Right lung (tissue), 2 donors: ENCODE measurements at regions not wholly inside any gene's neighbourhood (a gene's known extent, or its start where the extent isn't known, plus 50 kb on each side); places are given as distances from the start of the nearest gene placed in this dataset.
A peak's percentile ranks its signal among the peaks of the same experiment; 100 is the strongest.
"Not testable (repeated sequence)": the region's sequence is repeated elsewhere in the genome, so short reads cannot be mapped to it uniquely, and the experiment has no call there.

Source experiments
- DNase-seq, 2 donors: peaks; one replicate each; pipeline ENCODE4 v3.0.0-alpha.2; 2013

DNA sequence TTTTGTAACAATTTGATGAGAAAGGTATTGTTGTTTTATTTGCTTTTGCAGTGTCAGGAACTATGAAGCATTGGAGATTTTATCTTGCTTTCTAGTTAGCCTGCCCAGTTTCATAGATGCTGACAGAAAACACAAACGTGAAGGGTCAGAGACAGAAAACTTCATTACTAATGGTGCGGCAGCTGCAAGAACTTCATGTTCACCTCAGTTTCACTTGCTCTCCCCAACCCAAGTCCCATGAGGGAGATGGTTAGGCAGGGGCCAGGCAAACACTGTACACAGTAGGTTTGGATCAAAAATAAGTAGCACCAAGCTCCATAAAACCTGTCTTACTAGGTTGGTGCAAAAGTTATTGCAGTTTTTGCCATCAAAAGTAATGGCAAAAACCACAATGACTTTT, 550.2 kb upstream of the MIR17HG start:
- DNase-seq = no peak

DNA sequence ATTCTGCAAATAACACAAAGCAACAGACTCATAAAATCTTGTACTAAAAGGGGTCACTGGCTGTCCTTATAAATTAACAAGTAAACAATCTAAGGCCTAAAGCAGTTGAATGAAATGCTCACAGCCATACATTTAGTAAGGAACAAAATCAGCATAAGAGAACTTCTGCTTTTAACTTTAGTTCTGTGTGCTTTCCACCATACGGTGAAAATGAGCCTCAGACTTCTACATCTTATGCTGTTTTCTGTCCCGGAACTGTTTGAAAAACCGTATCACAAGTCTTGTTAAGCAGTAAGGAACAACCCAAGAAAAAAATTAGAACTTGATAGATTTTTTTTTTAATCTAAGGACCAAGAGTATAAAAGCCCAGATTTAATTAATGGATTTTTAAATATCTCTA, 549.1 kb upstream of the MIR17HG start:
- no peak for DNase-seq

DNA sequence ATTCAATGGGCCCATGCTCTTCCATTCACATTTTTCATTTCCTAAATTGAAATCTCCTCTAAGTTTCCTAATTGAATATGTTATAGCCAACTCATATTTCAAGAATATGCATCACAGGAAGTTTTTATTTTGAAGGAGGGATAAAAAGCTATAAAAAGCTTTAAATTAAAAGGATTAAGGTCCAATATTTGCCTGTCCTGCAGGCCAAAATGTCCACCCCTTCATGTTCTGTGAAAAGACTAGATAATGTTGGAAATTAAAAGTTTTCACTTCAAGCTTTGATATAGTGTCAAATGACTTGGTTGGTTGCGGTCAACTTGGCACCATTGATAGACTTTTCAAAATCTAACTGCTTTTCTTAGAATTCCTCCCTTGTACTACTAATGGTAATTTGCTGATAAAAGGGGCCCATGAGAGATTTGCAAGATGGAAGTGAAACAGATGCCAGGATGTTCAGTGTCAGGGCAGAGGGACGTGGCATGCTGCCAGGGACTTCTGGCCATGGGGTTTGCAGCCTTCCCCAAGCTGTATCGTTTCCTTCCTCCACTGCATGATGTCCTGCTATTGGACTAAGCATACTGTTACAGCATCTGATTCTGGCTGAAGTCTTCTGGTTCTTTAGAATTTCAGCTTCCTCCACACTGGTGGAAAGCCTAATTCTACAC, 547.3 kb upstream of the MIR17HG start:
- DNase-seq = peak; percentile 62 to 75

DNA sequence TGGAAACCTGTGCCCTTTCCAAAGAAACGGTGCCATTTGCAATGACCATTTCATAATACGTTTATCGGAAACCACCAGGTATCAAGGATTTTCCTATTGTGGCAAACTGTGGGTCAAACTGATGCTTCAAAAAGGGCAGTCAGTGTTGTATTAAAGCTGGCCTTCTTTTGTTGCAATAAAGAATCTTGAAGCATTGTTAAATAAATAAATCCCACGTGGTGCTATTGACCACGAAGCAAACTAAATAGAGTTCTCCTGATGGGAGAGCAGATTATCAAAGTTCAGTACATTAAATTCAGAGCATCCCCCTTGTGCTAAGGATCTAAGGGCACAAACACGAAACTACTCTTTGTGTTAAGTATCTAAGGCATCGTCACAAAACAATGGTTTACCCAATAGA, 545.9 kb upstream of the MIR17HG start:
- no peak for DNase-seq

DNA sequence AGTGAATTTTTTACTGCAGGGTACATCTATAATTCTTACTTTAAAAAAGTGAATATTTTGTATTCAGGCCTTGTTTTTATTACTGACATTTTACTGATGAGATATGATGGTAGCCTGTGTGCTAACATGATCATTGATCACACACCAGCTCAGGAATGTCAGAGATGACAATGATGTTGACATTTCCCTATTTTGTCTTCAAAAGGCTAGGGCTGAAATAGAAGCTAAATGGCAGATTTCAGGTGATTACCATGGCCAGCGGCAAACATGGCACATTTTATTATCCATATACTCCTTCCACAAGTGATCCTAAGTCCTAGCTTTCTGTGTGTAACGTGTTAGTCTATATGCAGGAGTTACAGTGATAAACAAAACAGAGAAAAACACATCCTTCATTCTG, 544.3 kb upstream of the MIR17HG start:
- DNase-seq = no peak

DNA sequence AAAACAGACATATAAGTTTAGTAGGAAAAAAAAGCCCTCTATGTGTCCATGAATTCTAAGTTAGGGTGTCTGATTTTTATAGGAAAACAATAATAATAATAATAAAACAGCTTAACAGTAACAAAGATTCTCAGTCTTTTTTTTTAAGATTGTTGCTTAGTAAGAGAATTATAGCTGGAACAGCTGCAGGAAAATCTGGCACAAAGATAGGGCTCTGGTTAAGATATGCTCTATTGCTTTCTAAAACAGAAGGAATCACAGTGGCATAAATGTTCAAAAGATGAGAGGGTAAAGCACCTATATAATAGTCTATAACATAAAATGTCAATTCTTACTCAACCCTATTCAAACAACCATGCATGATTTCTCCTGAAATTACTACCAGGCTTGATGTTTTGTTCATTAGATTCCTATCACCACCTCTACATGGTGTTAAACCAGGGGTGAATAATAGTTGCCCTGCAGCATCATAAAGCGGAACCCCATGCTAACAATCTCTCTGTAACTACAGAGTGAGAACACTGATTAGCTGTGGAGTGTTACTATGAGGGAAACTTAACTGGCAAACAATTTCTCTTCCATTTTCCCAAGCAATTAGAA, 541.4 kb upstream of the MIR17HG start:
- peak in 1 of 2 donors; percentile 13 for DNase-seq

DNA sequence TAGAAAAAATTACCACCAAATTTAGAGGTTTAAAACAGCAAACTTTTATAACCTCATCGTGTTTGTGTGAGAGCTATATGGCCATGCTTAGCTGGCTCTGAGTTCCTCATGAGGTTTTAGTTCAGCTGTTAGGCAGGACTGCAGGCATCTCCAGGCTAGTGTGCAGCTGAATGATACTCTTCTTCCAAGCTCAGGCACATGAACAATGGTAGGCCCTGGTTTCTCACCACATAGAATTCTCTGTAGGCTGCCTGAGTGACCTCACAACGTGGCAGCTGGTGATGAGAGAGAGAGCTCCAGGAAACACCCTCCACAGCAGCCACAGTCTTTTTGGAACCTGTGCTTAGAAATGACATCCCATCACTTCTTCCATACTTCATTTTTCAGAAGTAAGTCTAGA, 540.6 kb upstream of the MIR17HG start:
- DNase-seq = no peak

DNA sequence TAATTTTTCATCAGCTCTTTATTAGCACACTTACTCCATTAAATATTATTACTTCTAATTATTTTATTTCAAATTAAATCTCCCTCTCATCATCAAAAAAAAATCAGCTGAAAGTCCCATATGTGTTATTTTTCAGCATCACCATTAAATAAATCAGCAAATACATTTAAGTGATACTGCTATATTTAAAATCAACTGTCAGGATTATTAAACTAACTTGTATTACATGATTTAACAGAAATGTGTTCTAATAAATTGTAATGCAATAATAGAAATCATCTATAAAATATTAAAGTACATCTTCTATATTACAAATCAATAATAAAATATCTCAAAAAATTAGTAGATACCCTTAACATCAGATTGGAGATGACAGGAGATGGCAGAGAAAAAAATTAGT, 538.6 kb upstream of the MIR17HG start:
- DNase-seq = no peak

DNA sequence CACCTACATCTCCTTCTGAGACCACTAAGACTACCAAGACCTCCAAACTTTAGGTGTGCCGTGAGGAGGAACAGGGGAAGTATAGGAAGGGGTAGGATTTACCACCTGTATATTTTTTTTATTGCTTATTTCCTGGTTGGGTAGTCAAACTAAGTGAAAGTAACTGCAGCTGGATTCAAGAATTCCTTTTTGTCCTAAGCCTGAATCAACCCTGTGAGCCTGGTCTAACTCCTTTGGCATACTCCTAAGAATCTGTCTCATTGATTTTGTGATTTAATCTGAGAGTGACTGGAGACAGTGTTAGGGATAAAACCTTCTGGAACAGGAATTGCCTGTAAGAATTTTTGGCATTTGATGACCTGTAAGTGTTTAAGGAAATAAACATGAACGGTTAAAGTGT, 523.5 kb upstream of the MIR17HG start:
- no peak for DNase-seq

DNA sequence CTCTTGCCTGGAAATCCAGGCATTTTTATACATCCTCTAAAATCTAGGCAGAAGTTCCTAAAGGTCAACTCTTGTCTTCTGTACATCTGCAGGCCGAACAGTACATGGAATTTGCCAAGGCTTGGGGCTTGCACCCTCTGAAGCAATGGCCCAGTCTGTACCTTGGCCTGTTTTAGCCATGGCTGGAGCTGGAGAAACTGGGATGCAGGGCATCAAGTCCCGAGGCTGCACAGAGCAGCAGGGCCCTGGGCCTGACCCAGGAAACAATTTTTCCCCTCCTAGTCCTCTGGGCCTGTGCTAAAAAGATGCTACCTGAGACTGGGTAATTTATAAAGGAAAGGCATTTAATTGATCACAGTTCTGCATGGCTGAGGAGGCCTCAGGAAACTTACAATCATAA, 520.8 kb upstream of the MIR17HG start:
- no peak for DNase-seq

DNA sequence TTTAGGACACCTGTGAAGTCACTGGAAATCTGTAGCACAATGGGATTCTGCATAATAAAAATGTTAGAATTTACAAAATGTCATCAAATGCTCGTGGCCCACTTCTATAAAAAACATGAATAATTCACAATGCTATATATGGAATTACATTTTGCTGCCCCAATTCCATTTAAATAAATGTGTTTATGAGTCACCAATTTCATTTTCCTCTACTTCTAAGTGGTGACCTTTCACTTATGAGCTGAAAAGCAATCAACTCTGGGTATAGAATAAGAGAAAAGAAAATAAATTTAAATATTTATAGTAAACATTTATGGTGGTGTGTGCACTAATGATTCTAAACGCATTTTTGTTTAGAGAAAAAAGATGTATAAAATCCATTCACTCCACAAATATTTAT, 516.7 kb upstream of the MIR17HG start:
- no peak for DNase-seq

DNA sequence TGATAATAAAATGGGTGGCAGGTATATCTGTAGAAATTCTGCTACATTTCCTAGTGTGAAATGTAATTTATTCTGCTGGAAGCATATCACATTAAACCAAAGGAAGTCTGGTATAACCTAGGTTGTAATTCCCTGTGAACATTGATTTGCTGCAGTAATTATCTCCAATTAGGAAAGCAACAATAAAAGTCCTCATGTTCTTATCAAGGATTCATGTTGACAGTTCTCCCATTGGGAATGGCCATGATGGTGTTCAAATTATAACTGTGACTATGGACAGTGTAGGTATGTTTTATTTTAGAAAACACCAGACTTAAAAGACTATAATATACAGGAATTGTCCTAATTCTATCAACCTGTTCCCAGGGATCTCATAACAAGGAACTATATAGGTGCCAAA, 513.5 kb upstream of the MIR17HG start:
- no peak for DNase-seq

DNA sequence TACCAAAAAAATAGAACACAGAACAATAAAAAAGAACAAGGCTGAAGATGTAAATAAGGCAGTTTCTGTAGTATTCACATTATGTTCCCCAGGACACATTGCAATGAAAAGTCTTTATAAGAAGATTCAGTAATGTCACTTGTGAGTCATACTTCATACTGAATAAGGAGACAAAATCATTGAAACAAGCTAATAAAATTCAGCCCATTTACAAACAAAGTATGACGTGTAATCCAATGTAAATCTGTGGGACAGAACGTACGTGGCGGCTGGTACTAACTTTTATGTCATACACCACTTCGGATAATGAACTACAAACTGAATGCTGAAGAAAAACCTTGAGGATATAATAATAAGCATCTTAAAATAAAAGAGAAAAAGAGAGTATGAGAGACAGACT, 512.8 kb upstream of the MIR17HG start:
- no peak for DNase-seq

DNA sequence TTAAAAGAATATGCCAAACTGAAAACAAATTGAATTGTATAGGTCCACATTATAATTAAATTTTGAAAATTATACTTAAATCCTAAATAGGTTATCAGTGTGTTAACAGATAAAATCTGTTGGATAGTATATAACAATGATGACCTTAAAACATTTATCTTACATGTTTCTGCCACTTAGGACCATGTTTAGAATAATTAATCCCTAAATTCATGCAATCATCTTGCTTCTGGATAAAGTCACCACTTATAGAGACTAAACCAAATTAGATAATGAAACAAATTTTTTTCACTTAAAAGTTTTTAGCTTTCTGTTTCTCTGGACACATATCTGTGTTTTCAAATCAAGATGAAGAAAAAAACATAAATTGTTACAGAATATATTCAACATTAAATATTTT, 511.7 kb upstream of the MIR17HG start:
- no peak for DNase-seq

DNA sequence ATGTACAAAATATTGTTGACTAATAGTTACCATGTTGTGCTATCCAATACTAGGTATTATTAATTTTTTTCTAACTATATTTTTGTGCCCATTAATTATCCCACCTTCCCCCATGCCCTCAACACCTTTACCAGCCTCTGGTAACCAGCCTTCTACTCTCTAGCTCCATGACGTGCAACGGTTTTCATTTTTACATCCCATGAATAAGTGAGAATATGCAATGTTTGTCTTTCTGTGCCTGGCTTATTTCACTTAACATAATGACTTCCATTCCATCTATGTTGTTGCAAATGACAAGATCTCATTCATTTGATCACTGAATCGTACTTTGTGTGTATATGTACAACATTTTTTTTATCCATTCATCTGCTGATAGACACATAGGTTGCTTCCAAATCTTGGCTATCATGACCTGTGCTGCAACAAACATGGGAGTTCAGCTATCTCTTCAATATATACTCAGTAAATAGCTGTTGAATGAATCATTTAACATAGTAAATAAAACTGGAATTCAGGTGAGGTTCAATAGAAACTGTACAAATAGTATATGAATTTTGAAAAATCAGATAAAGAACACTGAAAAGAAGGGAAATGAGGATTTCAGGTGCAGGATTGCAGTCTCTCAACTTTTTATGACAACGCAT, 509.0 kb upstream of the MIR17HG start:
- no peak for DNase-seq

DNA sequence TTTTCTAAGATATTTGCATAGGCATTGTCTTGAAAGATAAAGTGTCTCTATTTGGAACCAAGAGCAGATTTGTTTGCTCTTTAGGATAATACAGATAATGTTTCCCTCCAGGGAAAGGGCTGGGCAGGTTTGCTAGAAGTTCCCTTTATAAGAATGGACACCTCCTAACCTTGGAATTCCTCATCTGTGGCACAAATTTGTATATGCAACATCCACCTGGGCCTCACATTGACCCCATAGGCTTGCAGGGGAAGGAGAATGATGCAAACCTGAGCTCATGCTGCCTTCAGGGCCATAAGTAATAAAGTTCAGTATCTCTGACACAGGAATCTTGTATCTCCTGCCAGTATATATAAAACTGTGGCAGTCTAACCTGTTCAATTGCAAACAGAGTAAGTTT, 508.4 kb upstream of the MIR17HG start:
- DNase-seq = no peak

DNA sequence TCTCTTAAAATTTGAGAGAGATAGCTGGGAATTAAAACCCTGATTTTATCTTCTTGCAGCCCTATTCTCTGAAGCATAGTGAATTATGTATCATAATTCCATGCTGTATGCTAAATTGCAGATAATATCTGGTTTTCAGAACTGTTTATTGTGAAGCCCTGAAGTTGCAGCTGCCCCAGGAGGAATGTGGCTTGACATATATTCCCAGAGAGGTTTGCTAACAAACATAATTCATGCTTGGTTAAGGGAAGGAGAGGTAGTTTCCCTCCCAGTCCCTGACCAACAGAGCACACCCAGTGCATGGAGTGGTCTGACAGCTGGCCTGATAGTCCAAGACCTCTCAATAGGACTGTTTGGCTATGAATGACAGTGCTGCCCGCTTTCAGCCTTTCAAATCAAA, 500.6 kb upstream of the MIR17HG start:
- DNase-seq = no peak

DNA sequence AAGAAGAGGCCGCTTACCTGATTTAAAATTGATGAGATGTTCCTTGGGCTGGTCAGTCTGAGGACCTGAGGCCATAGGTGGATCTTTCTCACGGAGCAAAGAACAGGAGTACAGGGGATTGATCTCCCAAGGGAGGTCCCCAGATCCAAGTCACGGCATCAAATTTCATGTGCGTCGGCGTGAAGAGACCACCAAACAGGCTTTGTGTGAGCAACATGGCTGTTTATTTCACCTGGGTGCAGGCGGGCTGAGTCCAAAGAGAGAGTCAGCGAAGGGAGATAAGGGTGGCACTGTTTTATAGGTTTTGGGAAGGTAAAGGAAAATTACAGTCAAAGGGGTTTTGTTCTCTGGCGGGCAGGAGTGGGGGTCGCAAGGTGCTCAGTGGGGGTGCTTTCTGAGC, 493.8 kb upstream of the MIR17HG start:
- DNase-seq = not testable (repeated sequence)

DNA sequence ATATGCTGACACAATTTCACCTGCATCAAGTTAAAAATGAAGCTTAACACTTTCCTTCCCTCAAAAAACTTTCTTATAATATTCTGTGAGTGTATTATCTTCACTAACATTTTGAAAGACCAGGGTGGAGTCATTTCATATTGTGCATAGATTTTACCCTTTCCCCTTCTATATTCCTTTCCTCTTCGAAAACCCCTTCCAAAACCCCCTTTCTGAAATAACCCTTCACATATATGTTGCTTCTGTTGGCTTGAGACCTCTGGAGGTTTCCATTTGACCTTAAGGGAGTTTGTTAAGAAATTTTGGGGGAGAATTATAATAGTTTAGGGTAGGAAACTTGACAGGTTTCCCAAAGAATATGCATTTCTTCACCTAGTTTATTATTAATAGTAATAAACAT, 489.6 kb upstream of the MIR17HG start:
- no peak for DNase-seq

DNA sequence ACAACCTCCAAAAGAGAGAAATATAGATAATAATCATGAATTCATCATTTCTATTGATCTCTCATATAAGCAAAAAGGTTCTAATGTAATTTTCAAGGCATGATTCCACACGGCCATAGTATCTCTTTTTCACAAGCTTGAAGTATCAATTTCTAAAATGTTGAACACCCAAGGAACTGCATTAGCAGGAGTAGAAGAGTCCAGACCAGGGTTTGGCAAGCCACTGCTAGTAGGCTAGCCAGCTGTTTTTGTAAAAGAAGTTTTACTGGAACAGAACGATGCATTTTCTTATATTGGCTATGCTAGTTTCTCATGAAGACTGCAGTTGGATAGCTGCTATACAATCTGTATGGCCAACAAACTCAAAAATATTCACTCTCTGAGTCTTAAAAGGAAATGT, 481.5 kb upstream of the MIR17HG start:
- no peak for DNase-seq

DNA sequence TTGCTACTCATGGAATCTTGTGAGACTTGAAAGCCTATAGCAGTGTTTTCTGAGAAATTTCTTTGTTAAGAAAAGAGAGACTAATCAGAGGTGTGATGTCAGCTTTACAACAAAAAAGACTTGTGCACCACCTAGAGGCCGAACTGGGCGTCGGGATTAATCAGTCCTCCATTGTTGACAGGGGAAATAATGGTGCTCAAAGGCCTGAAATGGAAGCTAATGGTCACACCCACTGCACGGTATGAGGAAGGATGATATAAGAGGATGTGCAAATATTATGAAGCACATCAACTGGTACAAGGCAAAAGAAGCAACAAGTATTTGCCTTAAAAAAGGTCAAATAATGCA, 480.2 kb upstream of the MIR17HG start:
- DNase-seq = peak; percentile 24 to 41

DNA sequence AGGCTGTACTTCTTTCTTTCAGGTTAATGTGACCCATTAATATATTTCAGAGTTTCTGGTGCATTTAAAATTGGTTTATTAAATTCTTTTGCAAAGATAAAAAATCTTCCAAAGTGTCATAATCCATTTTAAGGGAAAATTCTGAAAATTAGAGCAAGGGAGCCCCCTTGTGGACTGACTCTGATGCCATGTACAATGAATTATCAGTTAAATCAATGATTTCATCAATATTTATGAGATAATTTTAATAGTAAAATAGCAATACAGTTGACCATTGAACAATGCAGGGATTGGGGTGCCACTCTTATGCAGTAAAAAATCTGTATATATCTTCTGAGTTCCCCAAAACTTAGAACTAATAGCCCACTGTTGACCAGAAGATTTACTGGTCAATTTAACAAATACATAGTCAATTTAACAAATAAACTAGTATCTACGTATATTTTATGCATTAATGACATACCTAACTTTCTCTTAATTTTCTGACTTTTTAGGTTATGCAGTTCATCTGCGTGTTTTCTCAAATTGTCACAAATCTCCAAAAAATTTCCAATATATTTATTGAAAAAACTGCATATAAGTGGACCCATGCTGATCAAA, 479.1 kb upstream of the MIR17HG start:
- DNase-seq = peak in 1 of 2 donors; percentile 18

DNA sequence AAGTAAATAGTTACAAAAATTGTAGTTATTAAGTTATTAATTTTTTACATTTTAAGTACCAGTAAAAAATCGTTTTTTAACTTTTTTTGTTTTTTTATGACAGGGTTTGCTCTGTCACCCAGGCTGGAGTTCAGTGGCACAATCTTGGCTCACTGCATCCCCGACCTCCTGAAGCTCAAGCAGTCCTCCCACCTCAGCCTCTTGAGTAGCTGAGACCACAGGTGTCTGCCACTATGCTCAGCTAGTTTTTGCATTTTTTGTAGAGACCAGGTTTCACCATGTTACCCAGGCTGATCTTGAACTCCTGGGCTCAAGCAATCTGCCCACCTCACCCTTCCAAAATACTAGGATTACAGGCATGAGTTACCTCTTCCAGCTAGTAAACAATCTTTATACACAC, 477.9 kb upstream of the MIR17HG start:
- DNase-seq = no peak
